B cell (primary cell): ENCODE measurements at regions not wholly inside any gene's neighbourhood (a gene's known extent, or its start where the extent isn't known, plus 50 kb on each side); places are given as distances from the start of the nearest gene placed in this dataset.

ENCODE experiments used
- CTCF ChIP-seq: fragments of 200-600 bp; IDR thresholded peaks from one replicate; pipeline ENCODE4 v1.8.0; 2022; ENCODE audit warnings: antibody characterized with exemption, mild to moderate bottlenecking
- EZH2 ChIP-seq: IDR thresholded peaks from 2 replicates; pipeline ENCODE4 v1.6.1; 2012; ENCODE audit warnings: borderline replicate concordance, low read depth, mild to moderate bottlenecking, moderate library complexity, low read length; ENCODE audit not compliant: insufficient read depth, poor library complexity, severe bottlenecking

GRCh38 chr16:51024703-51025102 is 126.4 kb downstream of the SALL1 start:
- TF ChIP-seq CTCF (no peak), EZH2 (no peak)
